ENCODE measurements at regions not wholly inside any gene's neighbourhood (a gene's known extent, or its start where the extent isn't known, plus 50 kb on each side); places are given as distances from the start of the nearest gene placed in this dataset.
A peak's percentile ranks its signal among the peaks of the same experiment; 100 is the strongest.

DNA sequence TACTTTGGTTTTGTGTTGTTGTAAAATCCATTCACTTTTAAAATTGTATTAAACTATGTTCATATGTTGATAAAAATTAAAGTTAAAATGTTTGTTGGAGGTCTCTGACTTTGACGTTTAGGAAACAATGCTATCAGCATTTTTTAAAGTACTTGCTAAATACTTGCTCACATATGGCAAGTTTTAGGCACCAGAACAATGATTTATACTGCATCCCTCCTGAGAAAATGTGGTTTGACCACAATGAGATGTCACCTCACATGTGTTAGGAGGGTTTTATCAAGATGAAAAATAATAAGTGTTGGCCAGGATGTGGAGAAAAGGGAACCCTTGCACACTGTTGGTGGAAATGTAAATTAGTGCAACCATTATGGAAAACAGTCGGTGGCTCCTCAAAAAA lies 180.8 kb downstream of the HSD17B3 start:
- H3K4me2 ChIP-seq, result peak overlapping the region; percentile 27
- H3K27me3 ChIP-seq (ENCODE audit: insufficient read depth, low read depth), result no peaks in the 10 kb centered on the region
- no peaks in the 10 kb centered on the region for H3K79me2 ChIP-seq (ENCODE audit: insufficient read depth, low read depth)
- no peak overlapping the region for H3K27ac ChIP-seq
- H3K36me3 ChIP-seq (ENCODE audit: insufficient read depth), result no peaks in the 10 kb centered on the region
- peaks cover 52% of the 10 kb centered on the region for H3K4me1 ChIP-seq (ENCODE audit: low read depth, poor library complexity, severe bottlenecking)
- no peak overlapping the region for H2AFZ ChIP-seq (ENCODE audit: low read depth)
- no peak for TF ChIP-seq CTCF (conservative IDR thresholded peaks at IDR 0.05; ENCODE audit: low read depth, low read length)
- no peak overlapping the region for H3K4me3 ChIP-seq (IDR thresholded peaks at IDR 0.05; ENCODE audit: insufficient read depth, low read depth, low read length)
- no peaks in the 10 kb centered on the region for H4K20me1 ChIP-seq (ENCODE audit: insufficient read depth)
- no peak overlapping the region for H3K9ac ChIP-seq

GRCh38 chr9:96117398-96118080 lies 184.4 kb downstream of the HSD17B3 start:
- no peak for TF ChIP-seq CTCF (conservative IDR thresholded peaks at IDR 0.05; ENCODE audit: low read depth, low read length)

DNA sequence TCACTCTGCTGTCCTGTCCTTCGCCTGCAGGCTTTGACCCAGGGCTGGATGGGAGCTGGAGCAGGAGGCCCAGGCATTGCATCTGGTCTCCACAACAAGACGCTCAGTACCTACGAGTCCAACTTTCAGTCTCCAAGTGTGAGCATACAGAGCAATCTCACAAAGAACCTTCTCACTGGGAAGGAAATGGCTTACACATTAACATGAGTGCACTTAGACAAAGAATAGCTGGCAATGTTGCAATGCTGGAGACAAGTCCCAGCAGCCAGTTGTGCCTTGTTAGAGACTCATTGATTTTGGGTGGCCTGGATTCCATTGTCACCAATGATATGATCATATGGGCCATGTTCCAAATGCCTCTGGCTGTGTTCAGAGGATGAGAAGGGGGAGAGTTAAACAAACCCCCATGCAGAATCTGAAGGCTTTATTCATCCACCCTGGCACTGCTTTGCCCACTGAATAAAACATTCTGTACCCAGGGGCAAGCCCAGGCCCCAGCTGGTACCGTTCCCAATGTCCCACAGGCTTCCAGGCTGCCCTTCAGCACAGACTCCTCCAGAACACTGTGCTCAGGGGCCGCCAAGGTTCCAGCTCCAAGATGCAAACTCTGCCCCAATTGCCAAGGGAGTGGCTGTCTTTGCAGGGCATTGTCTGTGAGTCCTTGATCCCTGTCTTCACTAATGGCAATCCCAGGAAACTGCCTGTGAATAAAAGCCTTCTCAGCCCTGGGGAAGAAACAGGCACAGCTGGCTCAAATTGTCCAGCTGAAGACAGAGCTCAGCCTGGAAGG lies 185.5 kb downstream of the HSD17B3 start:
- Histone ChIP-seq H3K27ac (no peak overlapping the region), H4K20me1 (ENCODE audit: insufficient read depth) (no peaks in the 10 kb centered on the region), H3K9ac (no peak overlapping the region), H3K36me3 (ENCODE audit: insufficient read depth) (no peaks in the 10 kb centered on the region), H3K79me2 (ENCODE audit: insufficient read depth, low read depth) (no peaks in the 10 kb centered on the region), H3K27me3 (ENCODE audit: insufficient read depth, low read depth) (no peaks in the 10 kb centered on the region), H3K4me2 (no peak overlapping the region), H3K4me3 (IDR thresholded peaks at IDR 0.05; ENCODE audit: insufficient read depth, low read depth, low read length) (no peak overlapping the region), H3K4me1 (ENCODE audit: low read depth, poor library complexity, severe bottlenecking) (peaks cover 15% of the 10 kb centered on the region), H2AFZ (ENCODE audit: low read depth) (no peak overlapping the region)
- TF ChIP-seq CTCF (conservative IDR thresholded peaks at IDR 0.05; ENCODE audit: low read depth, low read length), result no peak

More at GRCh38 chr9:96117398-96118080, 184.4 kb downstream of the HSD17B3 start:
- no peak overlapping the region for H2AFZ ChIP-seq (ENCODE audit: low read depth)
- H3K4me1 ChIP-seq (ENCODE audit: low read depth, poor library complexity, severe bottlenecking), result peaks cover 26% of the 10 kb centered on the region
- H3K27ac ChIP-seq, result no peak overlapping the region
- H3K36me3 ChIP-seq (ENCODE audit: insufficient read depth), result no peaks in the 10 kb centered on the region
- no peak overlapping the region for H3K9ac ChIP-seq
- H3K79me2 ChIP-seq (ENCODE audit: insufficient read depth, low read depth), result no peaks in the 10 kb centered on the region
- no peak overlapping the region for H3K4me3 ChIP-seq (IDR thresholded peaks at IDR 0.05; ENCODE audit: insufficient read depth, low read depth, low read length)
- no peak overlapping the region for H3K4me2 ChIP-seq
- H4K20me1 ChIP-seq (ENCODE audit: insufficient read depth), result no peaks in the 10 kb centered on the region
- no peaks in the 10 kb centered on the region for H3K27me3 ChIP-seq (ENCODE audit: insufficient read depth, low read depth)

GRCh38 chr9:96115836-96116235 lies 186.1 kb downstream of the HSD17B3 start:
- Histone ChIP-seq H3K79me2 (ENCODE audit: insufficient read depth, low read depth) (no peaks in the 10 kb centered on the region), H3K4me3 (IDR thresholded peaks at IDR 0.05; ENCODE audit: insufficient read depth, low read depth, low read length) (no peak overlapping the region), H3K4me1 (ENCODE audit: low read depth, poor library complexity, severe bottlenecking) (peaks cover 9% of the 10 kb centered on the region), H3K9ac (no peak overlapping the region), H4K20me1 (ENCODE audit: insufficient read depth) (no peaks in the 10 kb centered on the region), H3K4me2 (no peak overlapping the region), H3K36me3 (ENCODE audit: insufficient read depth) (no peaks in the 10 kb centered on the region), H2AFZ (ENCODE audit: low read depth) (no peak overlapping the region), H3K27me3 (ENCODE audit: insufficient read depth, low read depth) (no peaks in the 10 kb centered on the region), H3K27ac (no peak overlapping the region)
- no peak for TF ChIP-seq CTCF (conservative IDR thresholded peaks at IDR 0.05; ENCODE audit: low read depth, low read length)

All from KMS-11 (cell line).